ENCODE measurements at regions not wholly inside any gene's neighbourhood (a gene's known extent, or its start where the extent isn't known, plus 50 kb on each side); places are given as distances from the start of the nearest gene placed in this dataset.

GRCh38 chr6:23784301-23784919 is 341.6 kb upstream of the NRSN1 start:
- CTCF ChIA-PET, result no interaction called here
- H2BK5ac ChIP-seq (ENCODE audit: low read depth, low read length, poor library complexity, severe bottlenecking), result no peak overlapping the region
- H3K4me2 ChIP-seq (ENCODE audit: low read depth, low read length), result no peak overlapping the region
- H2AK5ac ChIP-seq (ENCODE audit: low read depth, low read length), result no peak overlapping the region
- in situ Hi-C loops (cut with MboI; ENCODE audit: low sequenced_read_pairs) (no loop called here), intact Hi-C loops (cut with micrococcal nuclease) (no loop called here), dilution Hi-C loops (cut with HindIII; ENCODE audit: low sequenced_read_pairs, unreplicated experiment) (no loop called here)
- ATAC-seq (ENCODE audit: low read depth) (no peak), DNase-seq (no peak)
- no peak overlapping the region for H3K23ac ChIP-seq (ENCODE audit: low read depth, low read length)
- H3K4ac ChIP-seq (ENCODE audit: low read depth, low read length), result no peak overlapping the region
- no peaks in the 10 kb centered on the region for H4K20me1 ChIP-seq (ENCODE audit: insufficient read depth, low read length)
- H3K56ac ChIP-seq (ENCODE audit: extremely low read depth, insufficient read depth, low read length), result no peak overlapping the region
- WGBS, 2 experiments (ENCODE audit: extremely low coverage in 2 of 2, insufficient read length in 1 of 2), result no CpG with 5 or more reads among the region's 7 CpGs
- no peak overlapping the region for H2AK9ac ChIP-seq (replicated peaks; ENCODE audit: low read depth, low read length, poor library complexity)
- no peak overlapping the region for H4K91ac ChIP-seq (ENCODE audit: insufficient read depth, low read depth, low read length)
- H4K8ac ChIP-seq (ENCODE audit: low read depth in 2 of 2, low read length in 2 of 2), result no peak overlapping the region
- peaks cover 6% of the 10 kb centered on the region; the same call in 1 of the 2 replicates for H3K9me3 ChIP-seq (ENCODE audit: control insufficient read depth, insufficient read depth, low read length)
- no peak overlapping the region for H4K5ac ChIP-seq (ENCODE audit: low read depth, low read length)
- H2BK20ac ChIP-seq (ENCODE audit: low read depth, low read length), result no peak overlapping the region
- no peak overlapping the region for H3K4me3 ChIP-seq (ENCODE audit: insufficient read depth, low read depth, low read length)
- H2AFZ ChIP-seq (replicated peaks; ENCODE audit: low read length, poor library complexity), result no peak overlapping the region
- no peak overlapping the region for H3K18ac ChIP-seq (ENCODE audit: low read depth, low read length)
- no TSS peak for BruUV-seq (replicated peaks)
- H3K27me3 ChIP-seq (ENCODE audit: control insufficient read depth, insufficient read depth, low read length), result no peaks in the 10 kb centered on the region
- H3K14ac ChIP-seq (replicated peaks; ENCODE audit: low read depth, low read length), result no peak overlapping the region
- no peak overlapping the region for H3K9ac ChIP-seq (ENCODE audit: low read depth, low read length)
- no peaks in the 10 kb centered on the region for H3K79me1 ChIP-seq (ENCODE audit: low read depth in 1 of 2, low read length in 2 of 2)
- no peaks in the 10 kb centered on the region for H3K36me3 ChIP-seq (ENCODE audit: control insufficient read depth, insufficient read depth, low read length)
- H2BK15ac ChIP-seq (ENCODE audit: low read depth, low read length), result no peak overlapping the region
- TF ChIP-seq MAZ (IDR thresholded peaks at IDR 0.05; ENCODE audit: borderline replicate concordance, low read depth, low read length), result no peak
- TF ChIP-seq CEBPB (IDR thresholded peaks at IDR 0.05; ENCODE audit: low read depth, low read length), result no peak
- TF ChIP-seq MXI1 (IDR thresholded peaks at IDR 0.05; ENCODE audit: borderline replicate concordance, low read depth, low read length), result no peak
- no peak for TF ChIP-seq POLR2A (IDR thresholded peaks at IDR 0.05; ENCODE audit: low read depth, low read length)
- no peak for TF ChIP-seq MAFK (IDR thresholded peaks at IDR 0.05; ENCODE audit: low read depth, low read length)
- TF ChIP-seq RFX5 (IDR thresholded peaks at IDR 0.05; ENCODE audit: low read depth, low read length), result no peak
- TF ChIP-seq, protein P1, sequence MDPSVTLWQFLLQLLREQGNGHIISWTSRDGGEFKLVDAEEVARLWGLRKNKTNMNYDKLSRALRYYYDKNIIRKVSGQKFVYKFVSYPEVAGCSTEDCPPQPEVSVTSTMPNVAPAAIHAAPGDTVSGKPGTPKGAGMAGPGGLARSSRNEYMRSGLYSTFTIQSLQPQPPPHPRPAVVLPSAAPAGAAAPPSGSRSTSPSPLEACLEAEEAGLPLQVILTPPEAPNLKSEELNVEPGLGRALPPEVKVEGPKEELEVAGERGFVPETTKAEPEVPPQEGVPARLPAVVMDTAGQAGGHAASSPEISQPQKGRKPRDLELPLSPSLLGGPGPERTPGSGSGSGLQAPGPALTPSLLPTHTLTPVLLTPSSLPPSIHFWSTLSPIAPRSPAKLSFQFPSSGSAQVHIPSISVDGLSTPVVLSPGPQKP (IDR thresholded peaks at IDR 0.05; ENCODE audit: borderline replicate concordance, low read depth, low read length), result no peak
- no peak for TF ChIP-seq RAD21 (IDR thresholded peaks at IDR 0.05; ENCODE audit: low read length)
- no peak for TF ChIP-seq RCOR1 (IDR thresholded peaks at IDR 0.05; ENCODE audit: insufficient replicate concordance, low read length)
- TF ChIP-seq FOS (IDR thresholded peaks at IDR 0.05; ENCODE audit: low read depth, low read length), result no peak
- no peak for TF ChIP-seq BHLHE40 (IDR thresholded peaks at IDR 0.05; ENCODE audit: low read depth, low read length)
- no peak for TF ChIP-seq SMC3 (IDR thresholded peaks at IDR 0.05; ENCODE audit: low read depth, low read length)
- TF ChIP-seq CHD1 (IDR thresholded peaks at IDR 0.05; ENCODE audit: low read depth, low read length), result no peak
- TF ChIP-seq NFE2L2 (IDR thresholded peaks at IDR 0.05; ENCODE audit: low read depth, low read length), result no peak
- TF ChIP-seq, protein P2, sequence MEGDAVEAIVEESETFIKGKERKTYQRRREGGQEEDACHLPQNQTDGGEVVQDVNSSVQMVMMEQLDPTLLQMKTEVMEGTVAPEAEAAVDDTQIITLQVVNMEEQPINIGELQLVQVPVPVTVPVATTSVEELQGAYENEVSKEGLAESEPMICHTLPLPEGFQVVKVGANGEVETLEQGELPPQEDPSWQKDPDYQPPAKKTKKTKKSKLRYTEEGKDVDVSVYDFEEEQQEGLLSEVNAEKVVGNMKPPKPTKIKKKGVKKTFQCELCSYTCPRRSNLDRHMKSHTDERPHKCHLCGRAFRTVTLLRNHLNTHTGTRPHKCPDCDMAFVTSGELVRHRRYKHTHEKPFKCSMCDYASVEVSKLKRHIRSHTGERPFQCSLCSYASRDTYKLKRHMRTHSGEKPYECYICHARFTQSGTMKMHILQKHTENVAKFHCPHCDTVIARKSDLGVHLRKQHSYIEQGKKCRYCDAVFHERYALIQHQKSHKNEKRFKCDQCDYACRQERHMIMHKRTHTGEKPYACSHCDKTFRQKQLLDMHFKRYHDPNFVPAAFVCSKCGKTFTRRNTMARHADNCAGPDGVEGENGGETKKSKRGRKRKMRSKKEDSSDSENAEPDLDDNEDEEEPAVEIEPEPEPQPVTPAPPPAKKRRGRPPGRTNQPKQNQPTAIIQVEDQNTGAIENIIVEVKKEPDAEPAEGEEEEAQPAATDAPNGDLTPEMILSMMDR (conservative IDR thresholded peaks at IDR 0.05; ENCODE audit: low read depth, low read length), result no peak
- TF ChIP-seq, protein P3, sequence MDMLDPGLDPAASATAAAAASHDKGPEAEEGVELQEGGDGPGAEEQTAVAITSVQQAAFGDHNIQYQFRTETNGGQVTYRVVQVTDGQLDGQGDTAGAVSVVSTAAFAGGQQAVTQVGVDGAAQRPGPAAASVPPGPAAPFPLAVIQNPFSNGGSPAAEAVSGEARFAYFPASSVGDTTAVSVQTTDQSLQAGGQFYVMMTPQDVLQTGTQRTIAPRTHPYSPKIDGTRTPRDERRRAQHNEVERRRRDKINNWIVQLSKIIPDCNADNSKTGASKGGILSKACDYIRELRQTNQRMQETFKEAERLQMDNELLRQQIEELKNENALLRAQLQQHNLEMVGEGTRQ (IDR thresholded peaks at IDR 0.05; ENCODE audit: low read depth, low read length), result no peak
- H3K9me1 ChIP-seq (ENCODE audit: insufficient read depth, low read length), result no peaks in the 10 kb centered on the region
- POLR2A ChIA-PET (ENCODE audit: unreplicated experiment), result interaction anchor here (0.6 kb wide), 1 partner anchor 945 kb away, joined by 4 read pairs; no protein-coding TSS in a partner anchor
- no peak overlapping the region for H3K27ac ChIP-seq (ENCODE audit: insufficient read depth, low read length)
- H2BK120ac ChIP-seq (ENCODE audit: low read depth, low read length), result no peak overlapping the region
- no peaks in the 10 kb centered on the region for H3K4me1 ChIP-seq (ENCODE audit: control insufficient read depth, insufficient read depth, low read length)
